Activated T-helper 1 cell treated with Interleukin-2 at 50 U/mL for 16 hours (primary cell): ENCODE measurements at regions not wholly inside any gene's neighbourhood (a gene's known extent, or its start where the extent isn't known, plus 50 kb on each side); places are given as distances from the start of the nearest gene placed in this dataset.
"Not testable (repeated sequence)": the region's sequence is repeated elsewhere in the genome, so short reads cannot be mapped to it uniquely, and the experiment has no call there.

Experiments used
- DNase-seq: peaks from one replicate; pipeline ENCODE4 v3.0.0-alpha.2; 2020; ENCODE audit warnings: low read depth

DNA sequence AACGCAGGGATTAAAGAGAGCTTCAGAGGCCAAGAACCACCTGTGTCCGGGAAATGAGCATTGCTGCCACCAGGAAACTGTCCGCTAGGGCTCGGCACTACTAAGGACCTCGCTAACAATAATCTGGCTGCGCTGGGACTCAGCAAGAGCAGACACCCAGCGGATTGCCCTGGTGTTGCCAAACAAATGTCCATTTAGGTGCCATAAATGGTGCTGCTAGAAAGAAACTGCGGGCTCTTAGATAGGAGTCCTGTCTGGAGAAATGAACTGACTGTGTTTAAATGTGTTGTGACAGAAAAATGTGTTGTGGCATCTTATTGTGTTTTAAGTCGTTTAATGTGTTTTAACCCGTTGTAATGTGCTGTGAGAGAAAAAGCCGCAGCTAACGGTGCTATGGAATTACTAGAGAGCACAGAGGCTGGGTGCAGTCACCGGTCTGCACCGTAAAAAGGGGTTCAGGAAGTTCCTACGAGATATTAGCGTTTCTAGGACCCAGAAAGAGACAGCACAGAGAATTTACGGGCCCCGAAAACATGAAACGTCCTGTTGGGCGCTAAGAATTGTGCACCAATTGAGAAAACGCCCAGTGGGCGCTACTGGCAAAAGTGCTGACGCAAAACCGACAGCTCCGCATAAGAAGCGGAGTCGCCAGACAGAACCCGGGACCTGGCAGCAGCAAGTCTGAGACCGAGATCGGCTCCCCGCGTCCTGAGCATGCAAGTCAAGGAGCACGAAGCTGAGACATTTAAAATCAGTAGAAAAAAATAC, 90.6 kb downstream of the ANXA2R start:
- DNase-seq = peak; percentile 45

DNA sequence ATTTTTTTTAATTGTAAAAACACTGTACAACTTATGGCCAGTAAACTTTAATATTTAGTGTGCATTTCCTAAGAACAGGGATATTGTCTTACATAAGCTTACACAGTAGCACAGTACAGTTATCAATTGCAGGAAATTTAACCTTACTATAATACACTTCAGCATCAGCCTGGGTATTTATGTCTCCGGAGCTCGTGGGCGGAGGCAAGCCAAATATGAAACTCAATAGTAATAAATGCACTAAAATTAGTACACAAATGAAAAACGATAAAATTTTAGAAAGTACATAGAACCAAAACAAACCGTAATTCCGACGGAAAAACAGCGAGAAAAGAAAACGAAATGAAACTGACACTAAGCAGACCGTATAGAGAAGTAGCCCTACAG, 91.2 kb downstream of the ANXA2R start:
- DNase-seq = no peak

DNA sequence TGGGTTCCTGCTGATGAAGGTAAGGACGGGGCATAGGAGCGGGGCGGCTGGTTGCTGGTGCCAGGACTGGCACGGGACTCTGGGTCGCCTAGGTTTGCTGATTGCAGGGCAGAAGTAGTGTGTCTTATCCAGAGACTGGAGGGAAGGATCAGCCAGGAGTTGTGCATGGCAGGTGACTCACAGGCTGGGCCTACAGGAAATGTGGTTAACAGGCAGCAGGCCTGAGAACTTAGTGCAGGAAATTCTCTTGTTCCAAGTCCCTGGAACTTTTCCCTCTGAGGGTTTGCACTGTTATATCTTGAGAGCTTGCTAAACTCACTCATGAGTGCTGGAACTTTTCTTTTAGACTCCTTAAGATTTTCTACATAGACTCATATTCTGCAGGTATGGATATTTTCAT, 95.1 kb downstream of the ANXA2R start:
- no peak for DNase-seq

- no peak for DNase-seq
Observed at GRCh38 chr5:42943931-42944631, 96.0 kb downstream of the ANXA2R start.

DNA sequence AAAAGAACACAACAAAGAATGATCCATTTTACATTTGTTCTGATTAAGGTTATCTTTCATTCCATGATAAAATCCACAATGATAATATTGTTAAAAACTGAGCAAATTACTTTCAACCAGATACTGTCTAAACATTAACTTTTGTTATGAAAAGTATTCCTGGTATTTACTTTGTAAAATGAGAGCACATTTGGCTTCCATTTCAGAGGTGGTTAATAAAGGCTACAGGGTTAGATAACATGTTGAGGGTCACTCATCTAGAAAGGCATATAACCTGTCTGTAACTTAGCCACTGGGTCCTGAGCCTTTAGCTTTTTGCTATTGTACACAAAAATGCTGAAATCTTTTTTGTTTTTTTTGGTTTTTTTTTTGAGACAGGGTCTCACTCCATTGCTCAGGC, 99.3 kb downstream of the ANXA2R start:
- no peak for DNase-seq

- DNase-seq = not testable (repeated sequence)
Observed at GRCh38 chr5:42932011-42932410, 108.1 kb downstream of the ANXA2R start.

GRCh38 chr5:42931451-42931850, 108.7 kb downstream of the ANXA2R start:
- DNase-seq = not testable (repeated sequence)

DNA sequence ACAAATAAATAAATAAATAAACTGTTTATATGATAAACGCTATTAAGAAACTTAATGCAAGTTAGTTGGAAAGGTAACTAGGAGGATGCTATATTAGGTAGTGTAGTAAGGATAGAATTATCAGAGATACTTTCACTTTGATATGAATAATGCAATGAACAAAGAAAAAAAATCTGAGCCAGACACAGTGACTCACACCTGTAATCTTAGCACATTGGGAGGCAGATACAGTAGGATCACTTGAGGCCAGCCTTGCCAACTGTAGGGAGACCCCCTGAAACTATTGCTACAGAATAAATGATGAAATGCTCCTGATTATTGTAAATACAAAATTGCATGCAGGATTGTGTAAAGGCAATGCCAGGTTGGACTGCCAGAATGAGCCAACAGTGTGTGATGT, 109.2 kb downstream of the ANXA2R start:
- DNase-seq = no peak

DNA sequence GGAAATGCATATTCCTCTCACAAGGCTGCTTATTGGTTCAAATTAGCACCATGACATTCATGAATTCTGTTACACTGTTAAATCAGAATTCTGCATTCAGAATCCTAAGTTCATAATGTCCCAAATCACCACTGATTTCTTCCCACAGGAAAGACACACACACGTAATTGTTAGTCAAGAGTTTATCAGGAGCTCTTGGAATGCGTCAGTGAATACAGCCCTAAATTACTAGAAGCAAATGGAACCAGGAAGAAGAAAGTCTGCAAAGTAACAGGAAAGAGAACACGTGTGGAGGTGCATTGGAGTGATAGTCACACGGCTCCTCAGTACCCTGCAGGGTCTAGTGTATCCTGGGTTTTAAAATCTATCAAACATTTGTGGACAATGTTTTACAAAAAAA, 110.2 kb downstream of the ANXA2R start:
- no peak for DNase-seq

- DNase-seq = no peak
Observed at GRCh38 chr5:42927730-42928129, 112.4 kb downstream of the ANXA2R start.

- DNase-seq = no peak
Observed at GRCh38 chr5:42924686-42925085, 113.0 kb upstream of the SELENOP start.

- DNase-seq = no peak
Observed at GRCh38 chr5:42924226-42924625, 112.5 kb upstream of the SELENOP start.

DNA sequence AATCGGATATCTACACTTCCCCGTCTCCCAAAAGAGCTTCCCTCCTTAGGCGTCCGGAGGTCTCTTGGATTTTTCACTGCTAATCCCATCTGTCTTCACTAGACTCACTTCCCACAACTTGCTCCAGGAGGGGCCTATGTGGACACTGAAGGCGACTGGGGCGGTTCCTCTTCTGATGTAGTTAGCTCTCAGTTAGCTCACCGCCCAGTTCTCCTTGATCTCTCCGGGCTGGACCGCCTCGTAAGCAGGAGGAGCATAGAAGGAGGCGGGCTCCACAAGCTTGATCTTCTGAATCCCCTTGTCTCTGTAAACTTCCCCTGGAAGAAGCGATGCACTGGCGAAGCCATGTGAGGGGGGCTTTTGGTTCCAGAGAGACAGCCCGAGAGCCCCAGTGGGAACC, 112.0 kb upstream of the SELENOP start:
- DNase-seq = no peak

DNA sequence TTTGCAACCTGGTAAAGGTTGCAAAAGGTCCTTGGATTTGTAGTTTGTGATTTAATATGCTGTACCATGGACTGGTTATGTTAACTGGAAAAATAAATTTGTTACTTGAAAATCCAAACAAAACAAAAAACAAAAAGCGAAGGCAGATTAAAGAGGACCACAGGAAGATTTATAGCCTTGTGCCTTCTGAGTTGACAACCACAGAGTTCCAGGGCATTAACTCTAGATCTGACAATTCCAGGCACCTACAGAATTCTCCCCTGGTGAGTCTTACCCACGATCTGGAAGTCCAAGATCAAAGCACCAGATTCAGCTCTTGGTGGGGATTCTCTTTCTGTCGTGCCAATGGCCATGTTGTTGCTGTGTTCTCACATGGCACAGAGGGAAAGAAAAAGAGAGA, 107.9 kb upstream of the SELENOP start:
- no peak for DNase-seq

DNA sequence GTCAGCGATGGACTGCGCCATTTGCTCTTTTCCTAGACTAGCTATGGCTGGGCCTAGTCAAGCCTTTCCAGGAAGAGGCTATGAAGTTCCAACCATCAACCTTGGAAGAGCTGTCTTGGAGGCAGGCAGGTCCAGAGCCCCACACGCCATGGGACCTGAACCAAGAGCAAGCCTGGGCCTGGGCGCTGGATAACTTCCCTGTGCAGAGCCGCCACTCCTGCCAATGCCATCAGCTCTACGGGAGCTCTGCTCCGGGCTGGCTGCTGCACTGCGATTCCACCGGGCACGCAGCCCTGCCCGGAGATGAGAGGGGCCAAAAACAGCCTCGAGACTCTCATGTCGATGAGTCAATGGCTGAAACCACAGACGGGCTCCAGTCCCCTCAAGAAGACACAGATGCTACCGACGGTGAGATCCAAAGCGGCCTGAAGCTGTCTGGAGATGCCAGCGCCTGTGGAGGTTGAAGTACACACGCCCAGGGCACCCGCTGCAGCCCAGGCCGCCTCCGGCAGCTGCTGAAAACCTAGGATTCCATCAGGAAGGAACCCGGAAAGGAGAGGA, 103.7 kb upstream of the SELENOP start:
- no peak for DNase-seq

- DNase-seq = peak; percentile 22
Observed at GRCh38 chr5:42912184-42912798, 100.6 kb upstream of the SELENOP start.

DNA sequence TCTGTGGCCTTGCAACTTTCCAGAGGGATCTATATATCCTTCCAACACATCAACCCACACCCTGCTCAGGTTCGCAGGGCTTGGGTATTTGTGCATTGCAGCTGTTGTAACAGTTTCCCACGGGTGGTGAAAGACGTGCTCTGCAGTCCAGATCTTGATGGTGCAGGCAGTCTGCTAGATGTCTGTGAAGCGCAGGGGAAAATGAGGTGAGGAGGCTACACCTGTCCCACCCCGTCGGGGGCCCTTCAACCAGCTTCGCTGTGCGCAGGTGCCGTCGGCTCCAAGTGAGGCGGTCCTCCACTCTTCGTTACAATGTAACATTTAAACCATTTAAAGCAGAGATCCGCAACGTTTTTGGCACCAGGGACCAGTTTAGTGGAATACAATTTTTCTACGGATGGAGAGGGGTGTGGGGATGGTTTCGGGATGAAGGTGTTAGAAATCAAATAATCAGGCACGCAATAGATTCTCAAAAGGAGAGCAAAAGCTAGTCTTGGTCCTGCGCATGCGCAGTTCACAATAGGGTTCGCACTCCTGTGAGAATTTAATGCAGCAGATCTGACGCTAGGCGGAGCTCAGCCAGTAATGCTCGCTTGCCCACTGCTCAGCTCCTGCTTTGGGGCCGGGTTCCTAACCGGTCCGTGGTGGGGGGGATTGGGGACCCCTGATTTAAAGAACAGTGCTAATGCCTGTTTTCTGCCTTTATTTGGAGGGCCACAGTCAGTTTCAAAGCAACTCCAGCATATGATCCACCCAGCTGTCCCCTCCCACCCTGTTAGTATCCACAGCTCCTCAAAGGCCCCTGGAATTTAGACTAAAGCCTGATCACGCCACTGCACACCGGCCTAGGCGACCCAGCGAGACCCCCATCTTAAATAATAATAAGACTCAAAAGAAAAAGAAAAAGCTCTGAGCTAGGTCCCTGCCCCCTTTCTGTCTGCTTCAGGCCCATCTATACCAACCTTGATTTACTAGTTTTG, 97.1 kb upstream of the SELENOP start:
- DNase-seq = peak; percentile 81

- DNase-seq = no peak
Observed at GRCh38 chr5:42908086-42908485, 96.4 kb upstream of the SELENOP start.

- no peak for DNase-seq
Observed at GRCh38 chr5:42905827-42906226, 94.1 kb upstream of the SELENOP start.

DNA sequence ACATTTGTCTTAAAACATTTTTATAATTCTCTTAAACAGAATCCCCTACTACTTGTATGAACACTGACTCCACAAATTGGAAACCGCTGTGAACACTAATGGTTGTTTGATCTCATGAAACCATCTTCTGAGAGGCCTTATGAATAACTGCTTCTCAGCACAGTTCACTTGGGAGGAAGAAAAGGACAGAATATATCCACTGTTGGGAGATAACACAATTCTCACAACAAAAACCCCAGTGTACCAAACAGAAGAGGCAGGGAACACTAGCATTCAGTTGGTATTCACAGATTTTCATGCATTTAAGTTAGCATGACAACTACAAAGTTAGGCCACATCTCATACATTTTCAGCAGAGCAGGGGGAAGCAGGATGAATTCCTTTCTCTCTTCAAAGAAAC, 89.0 kb upstream of the SELENOP start:
- no peak for DNase-seq

- no peak for DNase-seq
Observed at GRCh38 chr5:42898760-42899159, 87.1 kb upstream of the SELENOP start.

GRCh38 chr5:42896523-42896922, 84.8 kb upstream of the SELENOP start:
- DNase-seq = no peak
